ENCODE measurements at regions not wholly inside any gene's neighbourhood (a gene's known extent, or its start where the extent isn't known, plus 50 kb on each side); places are given as distances from the start of the nearest gene placed in this dataset.

DNA sequence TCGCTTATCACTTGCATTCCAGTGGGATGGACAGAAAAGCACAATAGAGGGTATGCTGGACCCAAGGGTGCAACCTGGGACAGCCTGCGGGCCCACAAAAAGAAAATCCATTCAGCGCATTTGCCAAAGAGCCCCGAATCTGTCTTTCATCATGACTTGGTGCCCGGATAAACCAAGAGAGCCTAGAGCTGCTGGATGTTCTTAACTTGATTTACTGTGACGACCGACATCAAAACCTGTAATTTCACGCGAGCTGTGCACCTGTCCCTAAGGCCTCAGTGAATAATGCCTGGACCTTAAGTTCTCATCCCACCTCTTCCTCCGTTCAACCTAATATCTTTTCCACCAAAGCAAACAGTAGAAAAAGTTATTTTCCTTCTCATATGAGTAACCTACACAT lies 115.5 kb upstream of the ACKR3 start:
- ChIA-PET POLR2A (no interaction called here), CTCF (no interaction called here), RAD21 (ENCODE audit: low non-redundant PET in 1 of 2, low total read pairs in 2 of 2, uncharacterized antibody in 2 of 2, unreplicated experiment in 2 of 2) (no interaction called here)
- Histone ChIP-seq H3K36me3 (ENCODE audit: control insufficient read depth in 1 of 2, insufficient read depth in 2 of 2, low read length in 2 of 2) (no peaks in the 10 kb centered on the region), H3K4me2 (ENCODE audit: low read length) (no peak overlapping the region), H2AFZ (ENCODE audit: low read depth, low read length, poor library complexity, severe bottlenecking) (no peak overlapping the region), H3K27ac (ENCODE audit: low read depth, low read length) (no peak overlapping the region), H3K4me1 (ENCODE audit: control insufficient read depth in 1 of 2, insufficient read depth in 2 of 2, low read length in 2 of 2) (peaks cover 0 to 5% of the 10 kb centered on the region in 2 experiments; a peak in 2 of 4 replicates), H4K20me1 (ENCODE audit: insufficient read depth) (no peaks in the 10 kb centered on the region), H3K9ac (ENCODE audit: low read length) (no peak overlapping the region), H3K79me2 (ENCODE audit: insufficient read depth, low read length) (no peaks in the 10 kb centered on the region), H3K9me3 (ENCODE audit: control insufficient read depth in 1 of 2, insufficient read depth in 1 of 2, low read depth in 1 of 2, low read length in 2 of 2) (no peaks in the 10 kb centered on the region), H3K27me3 (ENCODE audit: insufficient read depth, low read length) (peaks cover 31% of the 10 kb centered on the region), H3K9me2 (ENCODE audit: insufficient read depth) (no peaks in the 10 kb centered on the region), H3K4me3 (replicated peaks in 1 of 2; ENCODE audit: low read depth in 1 of 2, low read length in 2 of 2) (no peak overlapping the region)
- intact Hi-C loops (cut with micrococcal nuclease) = no loop called here
- no peak for DNase-seq (ENCODE audit: low read depth, low spot score)
- TF ChIP-seq, protein P1, sequence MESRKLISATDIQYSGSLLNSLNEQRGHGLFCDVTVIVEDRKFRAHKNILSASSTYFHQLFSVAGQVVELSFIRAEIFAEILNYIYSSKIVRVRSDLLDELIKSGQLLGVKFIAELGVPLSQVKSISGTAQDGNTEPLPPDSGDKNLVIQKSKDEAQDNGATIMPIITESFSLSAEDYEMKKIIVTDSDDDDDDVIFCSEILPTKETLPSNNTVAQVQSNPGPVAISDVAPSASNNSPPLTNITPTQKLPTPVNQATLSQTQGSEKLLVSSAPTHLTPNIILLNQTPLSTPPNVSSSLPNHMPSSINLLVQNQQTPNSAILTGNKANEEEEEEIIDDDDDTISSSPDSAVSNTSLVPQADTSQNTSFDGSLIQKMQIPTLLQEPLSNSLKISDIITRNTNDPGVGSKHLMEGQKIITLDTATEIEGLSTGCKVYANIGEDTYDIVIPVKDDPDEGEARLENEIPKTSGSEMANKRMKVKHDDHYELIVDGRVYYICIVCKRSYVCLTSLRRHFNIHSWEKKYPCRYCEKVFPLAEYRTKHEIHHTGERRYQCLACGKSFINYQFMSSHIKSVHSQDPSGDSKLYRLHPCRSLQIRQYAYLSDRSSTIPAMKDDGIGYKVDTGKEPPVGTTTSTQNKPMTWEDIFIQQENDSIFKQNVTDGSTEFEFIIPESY (IDR thresholded peaks at IDR 0.05; ENCODE audit: extremely low read depth, insufficient replicate concordance, low read length) = no peak
- TF ChIP-seq CEBPB (IDR thresholded peaks at IDR 0.05; ENCODE audit: low read depth) = no peak
- TF ChIP-seq, protein P2, sequence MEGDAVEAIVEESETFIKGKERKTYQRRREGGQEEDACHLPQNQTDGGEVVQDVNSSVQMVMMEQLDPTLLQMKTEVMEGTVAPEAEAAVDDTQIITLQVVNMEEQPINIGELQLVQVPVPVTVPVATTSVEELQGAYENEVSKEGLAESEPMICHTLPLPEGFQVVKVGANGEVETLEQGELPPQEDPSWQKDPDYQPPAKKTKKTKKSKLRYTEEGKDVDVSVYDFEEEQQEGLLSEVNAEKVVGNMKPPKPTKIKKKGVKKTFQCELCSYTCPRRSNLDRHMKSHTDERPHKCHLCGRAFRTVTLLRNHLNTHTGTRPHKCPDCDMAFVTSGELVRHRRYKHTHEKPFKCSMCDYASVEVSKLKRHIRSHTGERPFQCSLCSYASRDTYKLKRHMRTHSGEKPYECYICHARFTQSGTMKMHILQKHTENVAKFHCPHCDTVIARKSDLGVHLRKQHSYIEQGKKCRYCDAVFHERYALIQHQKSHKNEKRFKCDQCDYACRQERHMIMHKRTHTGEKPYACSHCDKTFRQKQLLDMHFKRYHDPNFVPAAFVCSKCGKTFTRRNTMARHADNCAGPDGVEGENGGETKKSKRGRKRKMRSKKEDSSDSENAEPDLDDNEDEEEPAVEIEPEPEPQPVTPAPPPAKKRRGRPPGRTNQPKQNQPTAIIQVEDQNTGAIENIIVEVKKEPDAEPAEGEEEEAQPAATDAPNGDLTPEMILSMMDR (IDR thresholded peaks at IDR 0.05 in 2 of 3, conservative IDR thresholded peaks at IDR 0.05 in 1 of 3; ENCODE audit: borderline replicate concordance in 1 of 3, insufficient read depth in 1 of 3, low read depth in 2 of 3, low read length in 2 of 3) = no peak
- no peak for TF ChIP-seq POLR2AphosphoS5 (IDR thresholded peaks at IDR 0.05; ENCODE audit: low read depth, low read length)
- TF ChIP-seq TCF7L2 (IDR thresholded peaks at IDR 0.05; ENCODE audit: borderline replicate concordance, extremely low read depth, insufficient read depth, insufficient read length) = no peak
- no peak for TF ChIP-seq SRF (IDR thresholded peaks at IDR 0.05; ENCODE audit: low read depth)
- no peak for TF ChIP-seq RAD21 (IDR thresholded peaks at IDR 0.05; ENCODE audit: low read depth)
- TF ChIP-seq EGR1 (IDR thresholded peaks at IDR 0.05; ENCODE audit: low read depth) = no peak
- TF ChIP-seq CBX3 (IDR thresholded peaks at IDR 0.05; ENCODE audit: low read depth) = no peak
- TF ChIP-seq ELF1 (IDR thresholded peaks at IDR 0.05; ENCODE audit: borderline replicate concordance, low read depth) = no peak
- no peak for ATAC-seq
- no TSS peak for BruUV-seq (replicated peaks)
